ENCODE measurements at regions not wholly inside any gene's neighbourhood (a gene's known extent, or its start where the extent isn't known, plus 50 kb on each side); places are given as distances from the start of the nearest gene placed in this dataset.
"Not testable (repeated sequence)": the region's sequence is repeated elsewhere in the genome, so short reads cannot be mapped to it uniquely, and the experiment has no call there.

- no peak for DNase-seq
Measured at GRCh38 chr6:16947375-16948015, 154.4 kb upstream of the STMND1 start.

DNA sequence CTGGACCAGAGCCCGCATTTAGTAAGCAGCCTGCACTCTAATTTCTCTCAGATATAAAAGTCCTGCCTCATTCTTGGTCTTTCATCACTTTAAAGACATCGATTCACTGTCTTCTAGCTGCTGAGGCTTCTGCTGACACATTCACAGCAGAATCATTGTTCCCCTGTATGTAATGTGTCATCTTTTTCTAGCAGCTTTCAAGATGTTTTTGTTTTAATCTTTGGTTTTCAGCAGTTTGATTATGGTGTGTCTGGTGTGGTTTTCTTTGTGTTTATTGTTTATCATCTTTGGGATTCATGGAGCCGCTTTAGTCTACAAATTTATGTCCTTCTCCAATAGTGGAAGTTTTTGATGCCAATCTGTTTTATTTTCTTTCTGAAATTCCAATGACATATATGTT lies 157.3 kb upstream of the STMND1 start:
- DNase-seq = no peak

- DNase-seq = no peak
Measured at GRCh38 chr6:16939839-16940238, 162.0 kb upstream of the STMND1 start.

GRCh38 chr6:16939351-16939750 lies 162.5 kb upstream of the STMND1 start:
- DNase-seq = no peak

DNA sequence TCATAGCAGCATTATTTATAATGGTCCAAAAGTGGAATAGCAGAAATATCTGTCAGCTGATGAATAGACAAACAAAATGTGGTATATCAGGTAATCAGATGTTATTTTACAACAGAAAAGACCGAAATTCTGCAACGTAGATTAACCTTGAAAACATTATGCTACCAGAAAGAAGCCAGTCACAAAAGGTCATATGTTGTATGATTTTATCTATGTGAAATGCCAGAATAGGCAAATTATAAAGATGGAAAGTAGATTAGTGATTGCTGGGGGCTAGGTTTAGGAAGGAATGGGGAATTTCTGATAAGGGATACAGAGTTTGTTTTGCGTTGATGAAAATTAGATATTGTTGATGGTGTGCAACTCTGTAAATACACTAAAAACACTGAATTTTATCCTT lies 165.0 kb upstream of the STMND1 start:
- no peak for DNase-seq

DNA sequence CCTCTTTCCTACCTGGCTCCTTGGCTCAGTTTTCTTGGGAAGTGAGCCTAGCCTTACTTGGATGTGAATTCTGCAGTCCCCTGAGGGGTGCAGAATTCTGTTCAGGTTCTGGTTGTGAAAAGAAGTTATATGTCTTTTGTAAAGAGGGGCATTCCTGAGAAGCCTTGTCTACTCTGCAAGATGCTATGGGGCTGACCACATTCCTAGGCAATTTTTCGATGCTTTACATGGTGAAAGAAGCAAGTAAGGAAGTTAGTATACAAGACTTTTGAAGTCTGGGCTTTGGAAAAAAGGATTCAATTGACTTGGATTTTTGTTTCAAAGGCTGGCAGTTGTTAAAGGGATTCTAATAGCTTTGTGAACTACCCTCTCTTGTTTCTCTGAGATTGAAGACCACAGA lies 167.9 kb upstream of the STMND1 start:
- DNase-seq = no peak

GRCh38 chr6:16933532-16933931 lies 168.3 kb upstream of the STMND1 start:
- DNase-seq = no peak

DNA sequence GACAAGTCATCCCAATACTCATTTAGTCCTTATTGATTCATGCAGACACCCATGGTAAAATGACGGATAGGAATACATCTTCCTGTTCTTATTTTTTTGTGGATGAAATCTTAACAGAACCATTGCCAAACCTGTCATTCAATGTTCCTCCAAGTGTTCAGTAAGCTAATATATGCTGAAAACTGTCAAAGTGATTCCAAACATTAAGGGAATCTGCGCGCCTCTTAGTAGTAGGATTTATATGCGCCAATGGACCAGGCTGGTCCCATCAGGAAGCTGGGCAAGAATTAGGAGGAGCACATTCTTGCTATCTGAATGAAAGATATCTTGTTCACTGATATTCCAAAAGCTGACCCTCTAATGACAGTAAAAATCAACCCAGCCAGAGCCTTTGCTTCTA lies 168.9 kb upstream of the STMND1 start:
- DNase-seq = no peak

DNA sequence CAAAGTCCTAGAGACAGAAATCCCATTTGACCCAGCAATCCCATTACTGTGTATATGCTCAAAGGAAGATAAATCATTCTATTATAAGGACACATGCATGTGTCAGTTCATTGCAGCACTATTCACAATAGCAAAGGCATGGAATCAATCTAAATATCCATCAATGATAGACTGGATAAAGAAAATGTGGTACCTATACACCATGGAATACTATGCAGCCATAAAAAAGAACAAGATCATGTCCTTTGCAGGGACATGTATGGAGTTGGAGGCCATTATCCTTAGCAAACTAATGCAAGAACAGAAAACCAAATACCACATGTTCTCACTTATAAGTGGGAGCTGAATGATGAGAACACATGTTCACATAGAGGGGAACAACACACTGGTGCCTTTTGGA lies 169.8 kb upstream of the ATXN1 start:
- not testable (repeated sequence) for DNase-seq

- no peak for DNase-seq
Measured at GRCh38 chr6:16930432-16930831, 169.2 kb upstream of the ATXN1 start.

DNA sequence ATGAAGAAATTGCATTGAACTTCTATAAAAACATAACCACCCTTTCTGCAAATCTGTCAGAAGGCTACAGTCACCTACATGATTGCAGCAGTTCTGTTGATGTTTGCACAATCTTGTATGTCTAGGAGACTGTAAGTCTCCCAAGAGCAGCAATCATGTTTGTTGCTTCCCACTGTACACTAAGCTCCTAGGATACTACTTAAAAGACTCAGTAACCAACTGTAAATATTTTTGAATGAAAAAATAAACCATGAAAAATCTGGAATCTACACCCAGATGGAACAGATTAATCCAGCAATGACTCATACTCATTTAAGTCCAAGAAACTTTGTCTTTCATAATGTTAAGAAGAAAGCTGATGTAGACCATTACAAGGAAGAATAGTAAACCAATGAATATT lies 168.5 kb upstream of the ATXN1 start:
- no peak for DNase-seq

- no peak for DNase-seq
Measured at GRCh38 chr6:16928387-16928786, 167.1 kb upstream of the ATXN1 start.

DNA sequence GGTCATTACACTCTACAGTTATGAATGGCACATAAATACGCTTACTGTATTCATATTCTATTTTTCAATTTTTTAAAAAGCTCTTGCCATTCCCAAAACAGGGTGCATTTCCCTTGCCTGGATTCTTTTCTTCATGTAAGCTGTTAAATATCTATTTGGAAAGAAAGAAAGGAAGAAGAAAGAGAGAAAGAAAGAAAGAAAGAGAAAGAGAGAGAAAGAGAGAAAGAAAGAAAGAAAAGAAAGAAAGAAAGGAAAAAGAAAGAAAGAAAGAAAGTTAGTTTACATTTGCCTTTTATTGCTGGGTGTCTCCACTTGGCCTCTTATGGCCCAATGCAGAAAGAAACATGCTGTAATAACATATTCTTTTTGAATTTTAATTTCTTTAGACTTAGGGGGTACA lies 165.9 kb upstream of the ATXN1 start:
- DNase-seq = no peak

GRCh38 chr6:16925461-16925860 lies 164.2 kb upstream of the ATXN1 start:
- no peak for DNase-seq

GRCh38 chr6:16922282-16922681 lies 161.0 kb upstream of the ATXN1 start:
- DNase-seq = no peak

DNA sequence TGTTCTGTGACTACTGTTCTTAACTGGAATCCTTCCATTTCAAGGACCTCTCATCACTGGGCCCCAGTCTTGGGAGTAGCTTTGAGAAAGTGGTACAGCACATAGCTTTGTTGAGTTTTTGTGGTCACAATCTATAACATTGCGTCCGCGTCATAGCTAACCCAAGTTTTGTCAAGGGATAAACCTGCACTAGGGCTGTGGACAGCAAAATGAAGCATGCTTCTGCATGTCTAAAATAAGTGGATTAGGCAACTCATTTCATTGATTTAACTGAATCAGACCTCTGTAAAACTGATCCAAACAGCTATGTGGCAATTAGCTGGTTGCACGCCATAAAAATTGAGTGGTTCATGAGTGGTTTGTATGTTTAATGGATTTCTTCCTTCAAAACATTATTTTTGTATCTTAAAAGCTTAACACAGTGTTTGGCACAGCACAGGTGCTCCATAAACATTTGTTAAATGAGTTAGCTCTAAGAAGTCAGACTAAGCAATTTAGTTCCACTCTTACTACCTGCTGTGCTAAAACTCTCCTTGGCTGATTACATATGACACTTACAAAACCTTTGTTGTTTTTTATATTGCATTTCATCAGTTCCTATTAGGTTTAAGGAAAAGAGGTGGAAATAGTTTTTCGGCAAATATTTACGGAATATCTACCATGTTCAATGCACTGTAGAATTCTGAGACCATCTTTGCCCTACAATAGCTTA lies 160.3 kb upstream of the ATXN1 start:
- DNase-seq = no peak

DNA sequence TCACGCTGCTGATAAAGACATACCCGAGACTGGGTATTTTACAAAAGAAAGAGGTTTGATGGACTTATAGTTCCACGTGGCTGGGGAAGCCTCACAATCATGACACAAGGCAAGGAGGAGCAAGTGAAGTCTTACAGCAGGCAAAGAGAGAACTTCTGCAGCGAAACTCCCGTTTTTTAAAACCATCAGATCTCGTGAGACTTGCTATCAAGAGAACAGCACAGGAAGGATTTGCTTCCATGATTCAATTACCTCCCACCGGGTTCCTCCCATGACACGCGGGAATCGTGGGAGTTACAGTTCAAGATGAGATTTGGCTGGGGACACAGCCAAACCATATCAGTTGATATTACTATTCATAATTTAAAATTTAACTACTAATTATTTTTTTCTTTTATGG lies 157.3 kb upstream of the ATXN1 start:
- no peak for DNase-seq

GRCh38 chr6:16914184-16914583 lies 152.9 kb upstream of the ATXN1 start:
- DNase-seq = no peak

DNA sequence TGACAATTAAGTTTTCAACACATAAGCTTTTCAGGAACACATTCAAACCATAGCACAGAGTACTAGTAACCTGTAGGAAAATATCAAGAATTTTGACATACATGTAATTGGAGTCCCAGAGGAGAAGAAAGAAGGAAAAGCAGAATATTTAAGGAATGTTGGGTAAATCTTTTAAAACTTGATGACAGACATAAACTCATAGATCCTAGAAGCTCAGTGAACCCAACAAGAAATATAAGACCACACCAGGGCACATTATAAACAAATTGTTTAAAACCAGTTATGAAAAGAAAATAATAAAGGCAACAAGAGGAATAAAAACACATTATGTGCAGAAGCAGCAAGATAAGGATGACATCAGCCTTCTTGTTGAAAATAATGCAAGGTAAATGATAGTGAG lies 151.5 kb upstream of the ATXN1 start:
- DNase-seq = no peak

DNA sequence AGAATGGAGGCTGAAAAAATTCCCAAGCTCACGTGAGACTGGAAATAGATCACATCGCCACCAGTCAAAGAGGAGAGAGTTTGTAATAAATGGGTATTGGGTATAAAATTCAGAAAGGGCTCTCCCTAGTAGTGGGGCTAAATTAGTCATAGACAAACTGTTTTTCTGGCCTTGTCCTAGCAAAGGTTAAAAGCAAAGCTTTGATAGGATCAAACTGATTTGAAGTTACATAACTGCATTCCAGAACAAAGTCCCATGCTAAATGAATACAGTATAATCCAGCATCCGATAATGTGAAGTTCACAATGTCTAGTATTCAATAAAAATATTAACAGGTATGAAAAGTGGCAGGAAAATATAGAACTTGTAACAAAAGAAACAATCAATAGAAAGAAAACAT lies 149.8 kb upstream of the ATXN1 start:
- DNase-seq = no peak

GRCh38 chr6:16909658-16910360 lies 148.5 kb upstream of the ATXN1 start:
- DNase-seq = no peak

DNA sequence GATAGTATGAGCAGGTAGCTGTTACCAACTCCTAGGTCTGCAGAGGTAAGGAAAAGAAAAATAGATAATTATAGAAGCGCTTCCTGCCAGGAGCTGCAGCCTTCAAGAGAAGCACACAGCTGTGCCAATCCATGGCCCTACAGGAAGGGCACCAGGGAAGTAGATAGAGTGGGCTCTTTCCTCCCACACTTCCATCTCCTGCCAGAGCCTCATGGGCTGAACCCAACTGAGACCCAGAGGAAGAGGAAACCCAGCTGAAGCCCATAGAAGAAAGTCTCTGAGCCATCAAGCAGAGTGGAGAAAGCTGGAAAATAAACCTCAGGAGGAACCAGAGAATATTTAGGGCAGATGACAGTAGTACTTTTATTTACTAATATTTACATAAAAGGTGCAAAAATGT lies 146.7 kb upstream of the ATXN1 start:
- no peak for DNase-seq

GRCh38 chr6:16904957-16905356 lies 143.7 kb upstream of the ATXN1 start:
- DNase-seq = no peak

GRCh38 chr6:16903470-16903869 lies 142.2 kb upstream of the ATXN1 start:
- no peak for DNase-seq
